SIG-M5 treated with dmso at 0.1 percent for 504 hours (cell line): ENCODE measurements at regions not wholly inside any gene's neighbourhood (a gene's known extent, or its start where the extent isn't known, plus 50 kb on each side); places are given as distances from the start of the nearest gene placed in this dataset.

Experiments used
- DNase-seq: peaks from one replicate; lab custom pipeline; 2025; ENCODE audit not compliant: unreplicated experiment; lab: John Stamatoyannopoulos, UW

DNA sequence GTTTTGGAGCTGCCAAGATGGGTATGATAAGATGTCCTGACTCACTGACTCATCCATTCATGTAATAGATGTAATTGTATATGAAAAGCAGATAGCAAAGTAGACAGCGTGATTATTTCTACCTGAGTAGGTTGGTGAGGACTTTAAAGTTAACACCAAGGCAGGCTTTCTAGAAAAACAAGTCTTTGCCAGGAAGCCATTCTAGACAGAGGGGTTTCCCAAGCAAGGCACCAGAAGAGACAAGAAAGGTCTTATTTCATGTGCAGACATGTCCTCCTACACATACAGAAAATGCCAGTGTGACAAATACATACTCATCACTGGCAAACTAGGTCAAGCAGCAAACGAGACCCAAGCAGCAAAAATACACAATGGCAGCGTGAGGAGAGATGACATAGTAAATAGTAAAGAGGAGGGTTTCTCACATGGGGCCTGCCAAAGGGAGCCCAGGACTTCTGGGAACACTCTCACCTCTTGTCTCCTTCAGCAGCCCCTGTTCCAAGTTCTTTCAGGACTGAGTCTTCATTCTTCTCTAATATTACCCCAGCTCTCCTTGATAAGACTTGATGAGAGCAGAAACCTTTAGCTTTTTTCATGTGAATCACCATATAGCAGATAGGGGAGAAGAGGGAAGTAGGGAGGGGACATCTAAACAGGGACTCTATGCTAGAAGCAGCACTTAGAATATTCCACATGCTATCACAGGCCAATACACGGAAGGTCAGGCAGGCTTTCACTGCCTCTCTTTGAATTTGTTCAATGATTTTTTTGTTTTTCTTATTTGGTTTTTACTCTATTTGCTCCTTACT is 114.6 kb upstream of the ATP1B1 start:
- no peak for DNase-seq

DNA sequence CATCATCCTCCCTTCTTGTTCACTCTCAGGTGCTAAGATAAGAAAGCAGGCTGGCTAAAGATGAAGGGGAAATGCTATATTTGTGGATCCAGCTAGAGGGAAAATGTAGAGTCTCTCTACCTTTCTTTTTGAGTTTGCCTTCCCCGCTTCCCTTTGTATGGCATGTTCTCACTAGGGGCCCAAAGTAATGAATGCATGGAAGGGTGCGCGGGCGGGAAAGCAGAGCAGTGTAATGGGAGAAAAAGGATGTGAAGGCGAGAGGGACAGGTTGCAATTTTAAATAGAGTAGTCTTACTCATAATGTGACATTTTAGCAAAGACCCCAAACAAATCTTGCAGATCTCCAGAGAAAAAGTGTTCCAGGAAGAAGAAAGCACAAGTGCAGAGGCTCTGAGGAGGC is 105.1 kb upstream of the ATP1B1 start:
- DNase-seq, result no peak

DNA sequence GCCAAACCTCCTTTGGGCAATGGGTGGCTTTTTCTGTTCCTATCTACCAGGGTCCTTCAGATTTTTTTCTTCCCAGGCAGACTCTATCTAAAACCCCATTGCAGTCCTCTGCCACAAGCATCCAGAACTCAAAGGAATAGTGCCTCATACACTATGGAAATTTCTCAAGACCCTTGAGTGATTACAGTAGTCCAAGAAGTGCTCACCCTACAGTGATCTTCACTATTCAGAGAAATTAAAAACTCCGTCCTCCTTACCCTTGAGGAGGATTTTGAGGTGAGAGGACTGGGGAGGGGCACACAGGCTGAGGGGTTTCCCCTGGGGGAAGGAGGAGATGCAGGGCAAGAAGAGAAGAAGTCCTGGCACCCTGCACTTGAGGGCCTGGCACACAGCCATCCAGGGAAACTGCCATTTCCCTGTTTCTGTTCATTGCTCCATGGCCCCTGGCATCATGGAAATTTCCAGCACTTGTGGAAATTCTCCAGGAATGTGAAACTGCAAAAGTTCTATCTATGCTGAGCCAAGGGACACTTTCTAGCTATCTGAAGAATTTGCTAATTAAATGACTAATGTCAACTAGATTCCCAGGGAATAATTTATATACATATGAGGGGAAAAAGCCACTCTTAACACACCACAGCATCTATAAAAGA is 102.5 kb upstream of the ATP1B1 start:
- DNase-seq, result no peak

DNA sequence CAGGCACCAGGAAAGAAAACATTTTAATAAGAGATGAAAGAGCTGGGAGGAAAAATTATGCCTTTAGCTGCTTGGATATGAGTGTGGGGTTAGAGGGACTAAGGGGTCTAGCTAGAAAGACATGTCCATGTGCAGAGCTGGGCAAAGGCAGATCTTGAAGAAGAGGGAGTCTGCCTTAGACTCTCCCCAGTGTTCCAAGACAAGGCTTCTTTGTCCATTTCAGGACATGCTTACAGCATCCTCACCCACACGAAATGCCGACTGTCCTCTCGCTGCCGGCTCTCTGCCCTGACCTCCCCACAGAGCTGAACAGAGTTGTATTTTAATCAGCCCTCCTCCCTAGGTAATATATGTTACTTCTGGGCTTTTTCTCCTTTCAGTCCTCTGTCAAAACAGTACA is 100.7 kb upstream of the ATP1B1 start:
- DNase-seq, result no peak

DNA sequence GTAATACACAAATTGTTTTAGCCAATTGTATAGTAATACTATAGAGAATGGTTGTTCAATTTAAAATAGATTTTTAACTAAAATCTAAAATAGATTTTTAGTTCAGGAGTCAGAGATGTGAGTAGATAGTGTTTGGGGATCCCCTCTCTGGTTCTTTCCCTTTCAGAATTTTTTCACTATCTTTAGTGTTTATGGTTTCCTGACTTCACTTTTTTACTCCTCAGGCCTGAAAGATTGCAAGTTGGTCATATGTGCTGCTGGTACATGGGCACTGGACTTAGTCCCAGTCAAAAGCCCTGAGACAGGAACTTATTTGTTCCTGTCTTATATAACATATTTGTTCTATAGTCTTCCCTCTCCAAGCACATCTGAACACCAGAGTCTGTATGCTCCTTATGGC is 96.8 kb upstream of the ATP1B1 start:
- DNase-seq, result no peak

DNA sequence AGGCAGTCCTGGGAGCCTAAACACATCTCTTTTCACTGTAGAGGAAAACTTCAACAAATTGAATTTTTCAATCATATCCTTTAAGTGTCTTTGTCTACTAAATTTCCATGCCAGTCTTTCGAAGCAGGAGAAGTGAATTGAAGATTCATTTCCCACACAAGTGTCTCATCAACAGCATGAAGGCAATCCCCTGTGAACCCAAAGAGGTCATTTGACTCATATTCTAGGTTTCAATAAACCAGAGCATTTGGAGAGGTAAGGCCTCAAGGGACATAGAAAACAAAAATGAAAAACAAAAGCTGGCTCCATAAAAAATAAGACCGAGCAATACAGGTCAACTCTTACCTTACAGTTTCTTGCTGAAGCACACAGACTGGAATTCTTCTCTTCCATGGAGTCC is 94.1 kb upstream of the ATP1B1 start:
- DNase-seq, result no peak

DNA sequence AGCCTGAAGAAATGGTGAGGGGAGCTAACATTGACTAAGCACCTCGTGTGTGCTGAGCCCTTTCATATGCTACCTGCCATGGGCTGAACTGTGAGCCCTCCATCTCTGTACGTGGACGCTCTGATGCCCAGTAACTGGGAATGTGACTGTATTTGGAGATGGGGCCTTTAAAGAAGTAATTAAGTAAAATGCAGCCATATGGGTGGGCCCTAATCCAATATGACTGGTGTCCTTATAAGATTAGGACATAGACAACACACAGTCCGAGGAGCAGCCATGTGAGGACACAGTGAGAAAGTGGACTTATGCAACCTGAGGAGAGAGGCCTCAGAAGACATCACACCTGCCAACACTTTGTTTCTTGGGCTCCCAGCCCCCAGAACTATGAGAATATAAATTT is 92.7 kb upstream of the ATP1B1 start:
- DNase-seq, result no peak

DNA sequence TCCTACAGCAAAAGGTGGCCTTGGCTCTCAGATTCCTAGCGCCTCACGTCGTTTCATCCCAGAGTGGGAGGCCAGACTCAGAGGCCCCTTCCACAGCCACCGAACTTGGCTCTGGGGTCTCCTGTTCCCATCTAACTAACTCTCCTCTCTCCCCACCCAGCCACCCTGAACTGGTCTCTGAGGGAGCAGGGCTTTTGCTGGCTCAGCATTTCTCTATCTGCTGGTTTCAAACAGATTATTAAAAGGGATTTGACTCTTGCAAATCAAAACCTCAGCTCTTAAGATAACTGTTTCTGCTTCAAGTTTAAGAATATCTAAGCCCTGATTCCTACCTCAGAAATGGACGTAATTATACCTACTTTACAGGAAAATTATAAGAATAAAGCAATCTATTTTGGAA is 91.0 kb upstream of the ATP1B1 start:
- no peak for DNase-seq

DNA sequence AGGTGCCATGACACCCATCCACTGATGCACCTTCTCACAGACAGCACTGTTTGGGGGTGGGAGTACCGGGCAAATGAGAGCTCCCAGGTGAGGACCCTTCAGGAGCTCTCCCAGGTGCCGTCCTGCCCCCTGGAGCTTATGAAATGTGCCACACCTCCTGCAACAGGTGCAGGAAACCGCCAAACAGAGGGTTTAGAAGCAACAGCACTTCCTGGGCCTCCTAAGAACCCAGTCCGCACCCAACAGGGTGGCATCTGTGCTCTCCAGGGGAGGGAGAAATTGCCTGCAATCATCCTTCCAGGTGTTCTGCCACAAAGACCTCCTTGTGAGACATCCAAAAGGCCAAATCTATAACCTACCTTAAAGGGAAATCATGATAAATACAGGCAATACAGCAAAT is 87.7 kb upstream of the ATP1B1 start:
- no peak for DNase-seq

DNA sequence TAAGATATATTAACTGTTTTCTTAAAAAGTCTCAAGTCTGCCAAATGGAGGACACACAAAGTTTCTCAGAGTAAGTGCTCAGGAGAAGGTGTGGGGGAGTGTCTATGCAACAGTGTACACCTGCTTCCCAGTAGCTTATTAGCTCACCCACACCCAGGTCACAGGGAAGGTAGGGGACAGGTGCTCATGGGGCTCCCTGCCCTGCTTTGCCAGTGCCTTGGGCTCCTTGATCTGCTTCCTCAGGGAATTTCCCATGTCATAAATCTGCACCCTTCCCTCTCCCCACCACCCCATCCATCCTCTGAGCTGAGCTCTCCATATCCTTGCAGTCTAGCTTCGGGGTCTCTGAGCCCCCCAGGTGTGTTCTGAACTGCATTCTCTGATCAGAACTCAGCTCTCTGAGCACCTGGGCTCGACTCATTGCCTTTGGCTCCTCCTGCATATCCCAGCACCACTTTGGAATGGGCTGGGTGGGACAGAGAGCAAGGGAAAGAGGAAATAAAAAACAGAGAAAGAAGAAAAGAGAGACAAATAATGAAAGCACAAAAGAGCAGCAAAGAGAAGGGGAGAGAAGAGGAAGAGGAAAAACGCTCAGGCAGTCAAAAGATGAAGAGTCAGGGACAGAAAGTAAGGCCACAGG is 87.0 kb upstream of the ATP1B1 start:
- no peak for DNase-seq

DNA sequence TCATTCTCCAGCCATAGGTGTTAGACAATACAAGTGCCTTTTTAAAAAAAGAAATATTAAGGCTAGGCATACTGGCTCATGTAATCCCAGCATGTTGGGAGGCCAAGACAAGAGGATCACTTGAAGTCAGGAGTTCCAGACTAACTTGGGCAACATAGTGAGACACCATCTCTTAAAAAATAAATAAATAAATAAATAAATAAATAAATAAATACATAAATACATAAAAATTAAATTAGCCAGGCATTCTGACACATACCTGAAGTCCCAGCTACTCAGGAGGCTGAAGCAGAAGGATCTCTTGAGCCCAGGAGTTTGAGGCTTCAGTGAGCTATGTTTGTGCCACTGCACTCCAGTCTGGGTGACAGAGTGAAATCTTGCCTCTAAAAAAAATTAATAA is 85.8 kb upstream of the ATP1B1 start:
- DNase-seq, result no peak

DNA sequence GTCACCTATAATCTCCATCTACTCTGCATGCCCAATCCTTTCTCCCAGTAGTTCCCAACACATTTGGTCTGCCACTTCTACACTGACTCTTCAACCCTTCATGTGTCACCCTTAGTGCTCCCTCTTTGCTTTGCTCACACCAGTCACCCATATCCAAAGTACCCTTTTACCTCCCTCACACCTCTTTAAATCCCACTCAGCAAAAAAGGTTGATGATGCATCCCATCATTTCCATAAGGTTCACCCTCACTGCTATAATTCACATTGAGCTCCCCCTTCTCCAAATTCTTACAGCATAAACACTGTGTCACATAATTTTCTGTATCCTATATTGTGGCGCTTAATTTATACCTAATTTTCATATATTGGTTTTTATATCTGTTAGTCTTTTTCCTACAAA is 83.8 kb upstream of the ATP1B1 start:
- no peak for DNase-seq

DNA sequence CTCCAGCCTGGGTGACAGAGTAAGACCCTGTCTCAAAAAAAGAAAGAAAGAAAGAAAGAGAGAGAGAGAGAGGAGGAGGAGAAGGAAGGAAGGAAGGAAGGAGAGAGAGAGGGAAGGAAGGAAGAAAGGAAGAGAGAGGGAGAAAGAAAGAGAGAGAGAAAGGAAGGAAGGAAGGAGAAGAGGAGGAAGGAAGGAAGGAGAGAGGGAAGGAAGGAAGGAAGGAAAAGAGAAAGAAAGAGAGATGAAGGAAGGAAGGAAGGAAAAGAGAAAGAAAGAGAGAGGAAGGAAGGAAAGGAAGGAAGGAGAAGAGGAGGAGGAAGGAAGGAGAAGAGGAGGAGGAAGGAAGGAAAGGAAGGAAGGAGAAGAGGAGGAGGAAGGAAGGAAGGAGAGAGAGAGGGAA is 82.2 kb upstream of the ATP1B1 start:
- DNase-seq, result no peak

DNA sequence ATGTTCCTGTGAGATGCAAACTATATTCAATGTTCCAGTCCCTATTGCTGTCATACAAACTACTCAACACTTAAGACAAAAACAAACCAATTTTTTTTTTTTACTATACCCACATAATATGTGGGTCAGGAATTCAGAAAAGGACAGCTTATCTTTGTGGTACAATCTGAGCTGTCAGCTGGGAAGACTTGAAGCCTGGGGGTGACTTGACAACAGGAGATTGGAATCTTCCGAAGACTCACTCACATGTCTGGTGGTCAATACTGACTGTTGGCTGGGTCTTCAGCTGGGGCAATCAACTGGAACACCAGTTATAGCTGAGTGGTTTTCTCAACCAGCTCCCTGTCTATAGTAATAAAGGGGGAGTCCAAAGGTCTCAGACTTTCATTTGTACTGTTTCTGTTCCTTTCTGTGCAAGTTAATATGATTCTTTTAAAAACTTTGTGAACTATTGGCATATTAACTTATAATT is 81.7 kb upstream of the ATP1B1 start:
- no peak for DNase-seq

DNA sequence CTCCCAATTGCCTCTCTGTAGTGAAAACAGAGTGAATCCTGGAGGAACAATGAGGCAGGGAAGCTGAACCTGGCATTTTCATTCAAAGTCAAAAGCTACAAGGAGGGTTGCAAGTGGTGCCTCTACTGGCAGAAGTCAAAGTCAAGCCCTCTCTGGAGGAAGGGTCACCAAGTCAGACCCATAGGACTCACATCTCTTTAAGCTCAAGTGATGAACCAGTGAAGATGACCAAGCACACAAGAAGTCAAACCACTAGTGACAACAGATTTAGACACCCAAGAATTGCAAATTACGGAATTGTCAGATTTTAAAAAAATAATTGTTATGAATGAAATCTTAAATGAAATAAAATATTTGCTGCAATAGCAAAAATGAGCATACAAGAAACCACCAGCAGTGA is 81.1 kb upstream of the ATP1B1 start:
- DNase-seq, result no peak

DNA sequence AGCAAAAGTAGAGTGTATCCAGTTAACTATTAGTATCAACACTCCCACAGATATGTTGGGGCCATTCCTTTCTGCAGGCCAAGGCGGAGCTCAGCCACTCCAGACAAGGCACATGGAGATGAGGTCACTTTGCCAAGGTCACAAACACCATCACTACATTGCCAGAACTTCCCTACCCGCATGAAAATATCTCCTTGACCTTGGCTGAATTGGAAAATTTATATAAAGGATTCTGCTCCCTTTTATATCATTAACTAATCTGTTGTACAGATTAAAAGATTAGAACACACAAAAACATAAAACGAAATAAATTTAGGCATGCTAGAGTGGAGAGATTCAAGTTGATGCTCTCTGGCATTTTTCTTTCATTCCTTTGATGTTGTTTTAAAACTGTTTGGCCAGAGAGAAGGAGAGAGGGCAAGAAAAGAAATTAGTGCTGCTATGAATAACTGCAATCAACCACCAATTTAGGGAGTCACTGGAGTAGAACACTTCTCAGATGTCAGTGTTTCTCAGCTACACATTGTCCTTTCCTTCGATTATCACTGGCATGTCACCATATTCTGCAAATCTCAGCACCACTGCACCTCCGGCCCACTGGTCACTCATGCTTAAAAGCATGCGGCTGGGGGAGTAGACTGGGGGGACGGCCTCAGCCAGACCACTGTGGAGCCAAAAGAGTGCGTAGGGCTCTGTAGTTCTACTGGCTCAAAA is 78.7 kb upstream of the ATP1B1 start:
- no peak for DNase-seq

DNA sequence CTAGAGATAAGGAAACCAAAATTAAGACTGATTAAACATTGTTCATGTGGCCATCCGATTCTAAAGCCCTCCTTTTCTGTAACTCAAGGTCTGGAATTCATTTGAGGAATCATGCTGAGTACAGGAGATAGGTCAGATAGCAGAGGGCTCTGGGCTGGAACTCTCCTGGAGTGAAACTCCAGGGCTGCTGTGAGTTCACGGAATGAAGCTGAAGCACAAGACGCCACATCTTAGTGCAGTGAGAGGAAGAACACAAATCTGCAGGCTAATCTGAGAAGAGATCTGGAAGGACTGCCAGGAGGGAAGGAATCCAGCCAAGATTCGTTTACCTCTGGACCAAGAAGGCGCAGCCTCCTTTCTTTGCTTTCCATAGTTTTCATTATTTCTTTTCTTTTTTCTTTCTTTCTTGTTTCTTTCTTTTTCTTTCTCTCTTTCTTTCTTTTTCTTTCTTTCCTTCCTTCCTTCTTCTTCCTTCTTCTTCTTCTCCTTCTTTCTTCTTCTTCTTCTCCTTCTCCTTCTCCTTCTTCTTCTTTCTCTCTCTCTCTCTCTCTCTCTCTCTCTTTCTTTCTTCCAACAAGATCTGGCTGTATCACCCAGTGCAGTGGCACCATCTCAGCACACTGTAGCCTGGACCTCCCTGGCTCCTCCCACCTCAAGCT is 74.8 kb upstream of the ATP1B1 start:
- no peak for DNase-seq

DNA sequence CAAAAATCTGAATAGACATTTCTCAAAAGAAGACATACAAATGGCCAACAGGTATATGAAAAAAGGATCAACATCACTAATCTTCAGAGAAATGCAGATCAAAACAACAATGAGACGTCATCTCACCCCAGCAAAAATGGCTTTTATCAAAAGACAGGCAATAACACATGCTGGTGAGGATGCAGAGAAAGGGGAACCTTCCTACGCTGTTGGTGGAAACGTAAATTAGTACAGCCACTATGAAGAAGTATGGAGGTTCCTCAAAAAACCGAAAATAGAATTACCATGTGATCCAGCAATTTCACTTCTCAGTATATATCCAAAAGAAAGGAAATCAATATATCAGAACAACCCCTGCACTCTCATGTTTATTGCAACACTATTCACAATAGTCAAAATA is 65.1 kb upstream of the ATP1B1 start:
- peak; percentile 84 for DNase-seq

DNA sequence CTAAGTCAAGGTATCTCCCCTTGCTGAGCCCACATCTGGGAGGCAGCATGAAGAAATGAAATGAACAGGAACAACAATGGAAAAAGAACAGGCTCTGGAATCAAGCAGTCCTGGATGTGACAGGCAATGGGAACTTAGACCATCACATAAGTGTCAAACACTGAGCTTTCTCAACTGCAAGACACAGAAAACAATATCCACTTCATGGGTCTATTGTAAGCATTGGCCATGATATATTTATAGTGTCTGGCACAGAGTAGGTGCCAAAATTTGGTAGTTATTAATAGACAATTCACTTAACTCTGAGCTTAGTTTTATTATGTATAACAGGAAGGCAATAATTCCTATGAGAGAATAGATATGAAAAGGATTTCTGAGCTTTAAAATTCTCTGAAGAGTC is 64.1 kb upstream of the ATP1B1 start:
- DNase-seq, result no peak

DNA sequence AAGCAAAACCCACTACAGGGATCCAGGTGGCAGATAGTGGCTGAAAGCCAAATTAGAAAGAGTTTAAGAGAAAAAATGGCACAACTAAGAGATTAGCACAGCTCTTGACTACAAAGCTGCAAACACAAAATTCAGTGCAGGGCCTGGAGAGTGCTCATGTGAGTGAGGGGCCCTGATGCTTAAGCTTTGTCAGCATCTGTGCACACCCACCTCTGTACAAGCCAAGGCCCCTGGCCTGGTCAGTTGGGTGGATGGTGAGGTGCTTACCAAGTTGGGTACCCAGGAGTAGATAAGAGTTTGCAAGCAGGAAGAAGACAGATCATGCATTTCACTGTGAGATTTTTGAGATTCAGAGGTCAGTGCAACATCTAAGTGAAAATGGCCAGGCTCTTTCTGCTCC is 62.7 kb upstream of the ATP1B1 start:
- DNase-seq, result no peak

DNA sequence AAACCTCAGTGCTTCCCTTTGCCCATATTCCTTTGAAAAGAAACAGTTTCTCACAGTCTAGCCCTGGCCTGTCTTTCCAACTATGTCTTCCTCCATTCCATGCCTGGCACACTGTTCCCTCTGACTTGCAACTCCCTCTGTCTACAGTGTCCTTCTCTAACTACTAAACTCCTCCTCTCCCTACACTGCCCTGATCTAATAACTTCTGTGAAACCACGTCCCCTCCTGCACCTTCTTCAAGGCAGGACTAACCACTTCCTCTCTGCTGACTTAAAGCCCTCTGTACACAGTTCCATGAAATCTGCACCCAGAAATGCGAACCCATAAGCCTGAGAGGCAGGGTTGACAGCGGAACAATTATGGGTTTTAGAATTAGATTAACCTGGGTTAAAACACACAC is 62.2 kb upstream of the ATP1B1 start:
- peak; percentile 88 for DNase-seq
